GM12891 (cell line): ENCODE measurements at regions not wholly inside any gene's neighbourhood (a gene's known extent, or its start where the extent isn't known, plus 50 kb on each side); places are given as distances from the start of the nearest gene placed in this dataset.

ENCODE experiments used
- POLR2A ChIP-seq: IDR thresholded peaks from 2 replicates; pipeline ENCODE4 v1.6.1; 2011; ENCODE audit warnings: low read depth, low read length, control low read depth
- POLR2AphosphoS5 ChIP-seq: IDR thresholded peaks from 2 replicates; pipeline ENCODE4 v1.6.1; 2011; ENCODE audit warnings: low read depth, low read length, control low read depth
- TAF1 ChIP-seq: IDR thresholded peaks from 2 replicates; pipeline ENCODE4 v1.6.1; 2011; ENCODE audit warnings: low read depth, low read length, control low read depth

- TF ChIP-seq TAF1 (no peak), POLR2A (no peak), POLR2AphosphoS5 (no peak)
These were observed 87.1 kb downstream of the ARF6 start for GRCh38 chr14:49980027-49980426.
